ENCODE measurements at regions not wholly inside any gene's neighbourhood (a gene's known extent, or its start where the extent isn't known, plus 50 kb on each side); places are given as distances from the start of the nearest gene placed in this dataset.
"Not testable (repeated sequence)": the region's sequence is repeated elsewhere in the genome, so short reads cannot be mapped to it uniquely, and the experiment has no call there.

DNA sequence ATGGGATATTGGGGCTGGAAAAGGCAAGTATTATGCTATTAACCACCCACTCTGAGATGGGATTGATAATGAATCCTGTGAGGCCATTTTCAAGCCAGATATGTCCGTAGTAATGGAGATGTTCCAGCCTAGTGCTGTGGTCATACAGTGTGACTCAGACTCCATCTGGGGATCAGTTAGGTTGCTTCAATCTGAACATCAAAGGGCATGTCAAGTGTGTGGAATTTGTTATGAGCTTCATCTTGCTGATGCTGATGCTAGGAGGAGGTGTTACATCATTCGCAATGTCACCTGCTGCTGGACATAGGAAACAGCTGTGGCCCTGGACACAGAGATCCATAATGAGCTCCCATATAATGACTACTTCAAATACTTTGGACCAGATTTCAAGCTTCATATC, 144.7 kb downstream of the PLCE1 start:
- Histone ChIP-seq H3K9me3 (ENCODE audit: control insufficient read depth in 5 of 5, low read length in 5 of 5) (no peaks in the 10 kb centered on the region), H3K36me3 (ENCODE audit: control insufficient read depth in 5 of 5, insufficient read depth in 5 of 5, low read length in 5 of 5) (no peaks in the 10 kb centered on the region), H3K27ac (ENCODE audit: low read depth, low read length) (no peak overlapping the region), H3K4me3 (ENCODE audit: low read depth in 1 of 5, low read length in 5 of 5) (no peak overlapping the region), H3K27me3 (ENCODE audit: control insufficient read depth in 5 of 5, insufficient read depth in 4 of 5, low read length in 5 of 5) (no peaks in the 10 kb centered on the region), H3K4me1 (ENCODE audit: control insufficient read depth in 5 of 5, insufficient read depth in 5 of 5, low read length in 5 of 5) (peaks cover 0 to 4% (median 4%) of the 10 kb centered on the region in 5 donors), H3K9ac (ENCODE audit: low read length in 5 of 5) (no peak overlapping the region)

DNA sequence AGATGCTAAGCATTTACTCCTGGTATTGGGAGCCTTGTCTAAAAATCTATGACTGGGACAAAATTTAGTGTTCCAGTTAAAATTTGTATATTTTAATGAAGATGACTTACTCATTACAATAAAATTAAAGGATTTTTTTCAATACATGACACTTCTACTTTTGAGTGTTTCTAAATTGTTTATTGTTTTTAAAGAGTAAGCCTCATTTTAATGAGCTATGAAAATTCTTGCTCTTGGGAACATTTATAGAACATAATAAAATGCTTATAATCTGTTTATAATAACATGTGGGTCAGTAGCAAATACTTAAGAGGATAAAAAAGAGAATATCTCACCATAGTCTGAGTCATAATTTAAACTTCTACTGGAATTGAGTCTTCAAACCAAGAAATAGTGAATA, 149.5 kb downstream of the PLCE1 start:
- Histone ChIP-seq H3K36me3 (ENCODE audit: control insufficient read depth in 5 of 5, insufficient read depth in 5 of 5, low read length in 5 of 5) (no peaks in the 10 kb centered on the region), H3K9ac (ENCODE audit: low read length in 5 of 5) (no peak overlapping the region), H3K4me1 (ENCODE audit: control insufficient read depth in 5 of 5, insufficient read depth in 5 of 5, low read length in 5 of 5) (no peaks in the 10 kb centered on the region), H3K27ac (ENCODE audit: low read depth, low read length) (no peak overlapping the region), H3K27me3 (ENCODE audit: control insufficient read depth in 5 of 5, insufficient read depth in 4 of 5, low read length in 5 of 5) (no peaks in the 10 kb centered on the region), H3K9me3 (ENCODE audit: control insufficient read depth in 5 of 5, low read length in 5 of 5) (no peaks in the 10 kb centered on the region), H3K4me3 (ENCODE audit: low read depth in 1 of 5, low read length in 5 of 5) (no peak overlapping the region)

DNA sequence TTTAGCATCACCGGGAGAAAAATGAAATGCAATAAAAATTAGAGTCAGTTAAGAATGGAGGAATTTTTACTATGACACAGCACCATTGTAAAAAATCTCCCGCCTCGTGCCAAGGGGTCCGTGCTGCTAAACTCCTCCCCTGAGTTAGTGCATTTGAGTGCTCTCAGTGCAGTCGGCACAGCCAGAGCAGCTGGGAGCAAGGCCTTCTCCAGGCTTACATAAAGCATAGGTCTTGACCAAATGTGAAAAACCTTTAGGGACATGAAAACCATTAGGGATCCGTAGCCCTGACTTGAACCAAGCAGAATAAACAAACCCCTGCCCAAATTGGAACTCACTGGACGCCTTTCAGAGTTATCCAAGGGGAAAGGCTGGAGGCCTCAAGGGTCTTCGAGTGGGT, 152.6 kb downstream of the PLCE1 start:
- no peak overlapping the region for H3K4me3 ChIP-seq (ENCODE audit: low read depth in 1 of 5, low read length in 5 of 5)
- H3K27ac ChIP-seq (ENCODE audit: low read depth, low read length): no peak overlapping the region
- no peak overlapping the region for H3K9ac ChIP-seq (ENCODE audit: low read length in 5 of 5)
- no peaks in the 10 kb centered on the region for H3K9me3 ChIP-seq (ENCODE audit: control insufficient read depth in 5 of 5, low read length in 5 of 5)
- H3K36me3 ChIP-seq (ENCODE audit: control insufficient read depth in 5 of 5, insufficient read depth in 5 of 5, low read length in 5 of 5): no peaks in the 10 kb centered on the region
- no peaks in the 10 kb centered on the region for H3K27me3 ChIP-seq (ENCODE audit: control insufficient read depth in 5 of 5, insufficient read depth in 4 of 5, low read length in 5 of 5)
- peaks cover 0 to 10% (median 0%) of the 10 kb centered on the region in 5 donors for H3K4me1 ChIP-seq (ENCODE audit: control insufficient read depth in 5 of 5, insufficient read depth in 5 of 5, low read length in 5 of 5)

DNA sequence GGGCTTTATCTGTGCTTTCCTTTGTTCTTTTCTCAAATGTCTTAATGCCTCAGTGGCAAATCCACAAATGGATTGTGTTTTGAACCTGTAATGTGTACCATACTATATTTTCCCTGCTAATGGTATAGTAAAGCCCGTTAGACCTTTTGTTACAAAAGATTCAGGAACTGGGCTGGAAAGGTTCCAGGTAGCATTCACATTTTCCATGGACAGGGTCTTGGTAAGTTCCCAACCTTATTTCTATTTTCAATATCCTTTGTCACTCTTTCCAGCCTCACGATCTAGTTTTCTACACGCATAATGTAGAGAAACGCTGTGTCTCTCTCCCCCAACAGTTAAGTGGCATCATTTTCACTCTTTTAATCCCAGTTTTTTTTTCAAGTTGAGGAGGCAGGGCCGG, 153.0 kb downstream of the PLCE1 start:
- Histone ChIP-seq H3K9ac (ENCODE audit: low read length in 5 of 5) (no peak overlapping the region), H3K27me3 (ENCODE audit: control insufficient read depth in 5 of 5, insufficient read depth in 4 of 5, low read length in 5 of 5) (no peaks in the 10 kb centered on the region), H3K9me3 (ENCODE audit: control insufficient read depth in 5 of 5, low read length in 5 of 5) (no peaks in the 10 kb centered on the region), H3K27ac (ENCODE audit: low read depth, low read length) (no peak overlapping the region), H3K36me3 (ENCODE audit: control insufficient read depth in 5 of 5, insufficient read depth in 5 of 5, low read length in 5 of 5) (no peaks in the 10 kb centered on the region), H3K4me1 (ENCODE audit: control insufficient read depth in 5 of 5, insufficient read depth in 5 of 5, low read length in 5 of 5) (peaks cover 0 to 10% (median 0%) of the 10 kb centered on the region in 5 donors), H3K4me3 (ENCODE audit: low read depth in 1 of 5, low read length in 5 of 5) (no peak overlapping the region)

DNA sequence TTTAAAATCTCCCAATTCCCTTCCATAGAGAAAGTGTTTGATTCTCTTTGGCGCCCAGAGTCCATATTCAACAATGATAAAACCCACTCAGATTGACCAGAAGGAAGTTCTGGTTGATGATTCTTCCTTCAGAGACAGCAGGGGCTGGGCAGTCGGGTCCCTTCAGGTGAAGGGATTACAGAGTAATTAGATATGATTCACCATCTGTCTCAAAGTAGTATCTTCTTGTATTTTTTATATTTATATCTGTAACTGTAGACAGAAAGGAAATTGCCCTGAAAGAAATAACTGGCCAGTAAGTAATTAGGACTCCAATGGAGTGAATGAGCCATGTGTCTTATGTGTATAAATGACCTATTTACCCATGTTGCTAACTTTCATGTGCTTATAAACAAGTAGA, 156.0 kb downstream of the PLCE1 start:
- H3K4me3 ChIP-seq (ENCODE audit: low read depth in 1 of 5, low read length in 5 of 5): no peak overlapping the region
- H3K36me3 ChIP-seq (ENCODE audit: control insufficient read depth in 5 of 5, insufficient read depth in 5 of 5, low read length in 5 of 5): no peaks in the 10 kb centered on the region
- no peaks in the 10 kb centered on the region for H3K27me3 ChIP-seq (ENCODE audit: control insufficient read depth in 5 of 5, insufficient read depth in 4 of 5, low read length in 5 of 5)
- no peak overlapping the region for H3K9ac ChIP-seq (ENCODE audit: low read length in 5 of 5)
- H3K4me1 ChIP-seq (ENCODE audit: control insufficient read depth in 5 of 5, insufficient read depth in 5 of 5, low read length in 5 of 5): peaks cover 0 to 10% (median 0%) of the 10 kb centered on the region in 5 donors
- H3K9me3 ChIP-seq (ENCODE audit: control insufficient read depth in 5 of 5, low read length in 5 of 5): no peaks in the 10 kb centered on the region
- no peak overlapping the region for H3K27ac ChIP-seq (ENCODE audit: low read depth, low read length)

DNA sequence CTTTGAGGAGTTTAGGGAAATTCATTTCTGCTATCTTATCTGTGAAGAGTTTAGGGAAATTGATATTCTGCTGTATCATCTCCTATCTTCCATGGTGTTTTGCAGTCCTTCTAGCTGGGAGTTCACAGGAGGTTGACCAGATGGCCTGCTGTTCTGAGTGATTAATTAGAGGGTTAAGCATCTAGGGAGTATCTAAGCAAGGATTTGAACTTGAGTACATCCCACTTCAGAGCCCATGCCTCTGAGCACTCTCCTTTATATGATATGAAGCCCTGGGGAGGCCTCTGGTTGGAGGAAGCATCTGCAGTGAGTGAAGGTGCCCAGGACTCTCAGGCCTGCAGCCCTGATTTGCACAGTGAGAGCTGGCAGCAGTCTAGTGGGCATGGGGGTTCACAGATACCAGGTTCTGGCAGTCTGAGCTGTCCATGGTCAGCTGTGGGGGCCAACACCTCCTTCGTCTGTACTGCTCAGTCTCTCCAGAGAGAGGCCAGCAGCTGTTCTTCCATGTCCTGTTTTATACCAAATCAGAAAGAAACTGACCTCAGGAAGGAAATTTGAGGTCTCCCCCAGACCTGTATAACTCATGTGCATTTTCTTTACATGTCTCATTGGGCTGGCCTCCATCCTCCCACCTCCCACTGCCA, 156.9 kb downstream of the PLCE1 start:
- Histone ChIP-seq H3K27ac (ENCODE audit: low read depth, low read length) (no peak overlapping the region), H3K27me3 (ENCODE audit: control insufficient read depth in 5 of 5, insufficient read depth in 4 of 5, low read length in 5 of 5) (no peaks in the 10 kb centered on the region), H3K9me3 (ENCODE audit: control insufficient read depth in 5 of 5, low read length in 5 of 5) (no peaks in the 10 kb centered on the region), H3K4me3 (ENCODE audit: low read depth in 1 of 5, low read length in 5 of 5) (no peak overlapping the region), H3K9ac (ENCODE audit: low read length in 5 of 5) (no peak overlapping the region), H3K4me1 (ENCODE audit: control insufficient read depth in 5 of 5, insufficient read depth in 5 of 5, low read length in 5 of 5) (peaks cover 0 to 10% (median 0%) of the 10 kb centered on the region in 5 donors), H3K36me3 (ENCODE audit: control insufficient read depth in 5 of 5, insufficient read depth in 5 of 5, low read length in 5 of 5) (no peaks in the 10 kb centered on the region)

DNA sequence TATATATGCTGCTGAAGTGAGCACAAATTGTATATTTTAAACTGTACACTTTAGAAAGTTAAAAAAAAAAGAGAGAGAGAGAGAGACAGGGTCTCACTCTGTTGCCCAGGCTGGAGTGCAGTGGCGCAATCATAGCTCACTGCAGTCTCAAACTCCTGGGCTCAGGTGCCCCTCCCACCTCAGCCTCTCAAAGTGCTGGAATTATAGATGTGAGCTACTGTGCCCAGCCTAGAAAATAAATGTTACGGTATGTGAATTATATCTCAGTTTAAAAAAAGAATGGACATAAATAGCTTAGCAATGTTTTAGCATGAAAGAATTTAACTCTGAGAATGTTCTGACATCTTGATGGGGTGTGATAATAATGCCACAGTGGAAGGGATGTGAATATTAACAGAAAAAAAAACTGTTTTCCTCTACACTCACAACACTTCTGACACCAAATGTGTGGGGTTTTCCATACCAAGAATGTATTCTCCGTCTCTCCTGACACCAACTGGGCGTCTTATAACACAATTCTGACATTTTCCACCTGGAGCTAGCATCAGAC, 162.1 kb downstream of the PLCE1 start:
- H3K27me3 ChIP-seq (ENCODE audit: control insufficient read depth in 5 of 5, insufficient read depth in 4 of 5, low read length in 5 of 5): no peaks in the 10 kb centered on the region
- H3K9ac ChIP-seq (ENCODE audit: low read length in 5 of 5): no peak overlapping the region
- H3K9me3 ChIP-seq (ENCODE audit: control insufficient read depth in 5 of 5, low read length in 5 of 5): no peaks in the 10 kb centered on the region
- H3K4me3 ChIP-seq (ENCODE audit: low read depth in 1 of 5, low read length in 5 of 5): no peak overlapping the region
- H3K27ac ChIP-seq (ENCODE audit: low read depth, low read length): no peak overlapping the region
- H3K4me1 ChIP-seq (ENCODE audit: control insufficient read depth in 5 of 5, insufficient read depth in 5 of 5, low read length in 5 of 5): no peaks in the 10 kb centered on the region
- no peaks in the 10 kb centered on the region for H3K36me3 ChIP-seq (ENCODE audit: control insufficient read depth in 5 of 5, insufficient read depth in 5 of 5, low read length in 5 of 5)

DNA sequence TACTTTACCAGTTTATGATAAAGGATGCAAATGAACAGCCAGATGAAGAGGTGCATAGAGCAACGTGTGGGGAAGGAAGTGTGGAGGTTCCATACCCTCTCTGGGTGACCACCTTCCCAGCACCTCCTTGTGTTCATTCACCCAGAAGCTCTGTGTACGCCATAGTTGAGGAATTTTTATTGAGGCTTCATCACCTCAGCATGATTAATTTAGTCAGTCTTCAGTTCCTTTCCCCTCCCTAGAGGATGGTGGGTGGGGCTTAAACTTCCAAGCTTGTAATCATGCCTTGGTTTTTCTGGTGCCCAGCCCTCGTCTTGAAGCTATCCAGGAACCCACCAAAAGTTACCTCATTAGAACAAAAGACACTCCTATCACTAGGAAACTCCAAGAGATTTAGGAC, 162.7 kb downstream of the PLCE1 start:
- no peaks in the 10 kb centered on the region for H3K27me3 ChIP-seq (ENCODE audit: control insufficient read depth in 5 of 5, insufficient read depth in 4 of 5, low read length in 5 of 5)
- no peak overlapping the region for H3K27ac ChIP-seq (ENCODE audit: low read depth, low read length)
- no peak overlapping the region for H3K9ac ChIP-seq (ENCODE audit: low read length in 5 of 5)
- no peaks in the 10 kb centered on the region for H3K4me1 ChIP-seq (ENCODE audit: control insufficient read depth in 5 of 5, insufficient read depth in 5 of 5, low read length in 5 of 5)
- H3K36me3 ChIP-seq (ENCODE audit: control insufficient read depth in 5 of 5, insufficient read depth in 5 of 5, low read length in 5 of 5): no peaks in the 10 kb centered on the region
- no peaks in the 10 kb centered on the region for H3K9me3 ChIP-seq (ENCODE audit: control insufficient read depth in 5 of 5, low read length in 5 of 5)
- H3K4me3 ChIP-seq (ENCODE audit: low read depth in 1 of 5, low read length in 5 of 5): no peak overlapping the region

DNA sequence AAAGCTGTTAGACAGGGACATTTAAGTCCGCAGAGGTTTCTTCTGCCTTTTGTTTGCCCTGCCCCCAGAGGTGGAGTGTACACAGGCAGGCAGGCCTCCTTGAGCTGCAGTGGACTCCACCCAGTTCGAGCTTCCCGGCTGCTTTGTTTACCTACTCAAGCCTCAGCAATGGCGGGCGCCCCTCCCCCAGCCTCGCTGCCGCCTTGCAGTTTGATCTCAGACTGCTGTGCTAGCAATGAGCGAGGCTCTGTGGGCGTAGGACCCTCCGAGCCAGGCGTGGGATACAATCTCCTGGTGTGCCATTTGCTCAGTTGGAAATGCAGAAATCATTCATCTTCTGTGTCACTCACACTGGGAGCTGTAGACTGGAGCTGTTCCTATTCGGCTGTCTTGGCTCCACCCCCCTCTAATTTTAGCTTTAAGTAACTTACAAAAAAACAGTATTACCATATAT, 171.5 kb downstream of the PLCE1 start:
- not testable (repeated sequence) for H3K27me3 ChIP-seq (ENCODE audit: control insufficient read depth in 5 of 5, insufficient read depth in 4 of 5, low read length in 5 of 5); H3K9ac ChIP-seq (ENCODE audit: low read length in 5 of 5); H3K4me3 ChIP-seq (ENCODE audit: low read depth in 1 of 5, low read length in 5 of 5); H3K4me1 ChIP-seq (ENCODE audit: control insufficient read depth in 5 of 5, insufficient read depth in 5 of 5, low read length in 5 of 5); H3K36me3 ChIP-seq (ENCODE audit: control insufficient read depth in 5 of 5, insufficient read depth in 5 of 5, low read length in 5 of 5); H3K27ac ChIP-seq (ENCODE audit: low read depth, low read length); H3K9me3 ChIP-seq (ENCODE audit: control insufficient read depth in 5 of 5, low read length in 5 of 5)

DNA sequence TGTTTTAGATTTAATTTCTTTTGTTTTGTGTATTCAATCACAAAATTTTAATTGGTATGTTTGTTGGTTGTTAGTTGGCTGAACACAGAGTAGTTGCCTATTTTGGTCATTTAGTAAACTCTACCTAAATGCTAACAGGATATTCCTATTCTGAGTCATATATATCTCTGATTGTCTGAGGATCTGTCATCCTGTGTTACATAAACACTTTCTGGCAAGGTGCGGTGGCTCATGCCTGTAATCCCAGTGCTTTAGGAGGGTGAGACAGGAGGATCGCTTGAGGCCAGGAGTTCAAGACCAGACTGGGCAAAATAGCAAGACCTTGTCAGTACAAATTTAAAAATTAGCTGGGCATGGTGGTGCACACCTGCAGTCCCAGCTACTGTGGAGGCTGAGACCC, 178.6 kb downstream of the PLCE1 start:
- Histone ChIP-seq H3K9me3 (ENCODE audit: control insufficient read depth in 5 of 5, low read length in 5 of 5) (no peaks in the 10 kb centered on the region), H3K36me3 (ENCODE audit: control insufficient read depth in 5 of 5, insufficient read depth in 5 of 5, low read length in 5 of 5) (peaks cover 0 to 6% (median 2%) of the 10 kb centered on the region in 5 donors), H3K4me3 (ENCODE audit: low read depth in 1 of 5, low read length in 5 of 5) (no peak overlapping the region), H3K4me1 (ENCODE audit: control insufficient read depth in 5 of 5, insufficient read depth in 5 of 5, low read length in 5 of 5) (no peaks in the 10 kb centered on the region), H3K27ac (ENCODE audit: low read depth, low read length) (no peak overlapping the region), H3K9ac (ENCODE audit: low read length in 5 of 5) (no peak overlapping the region), H3K27me3 (ENCODE audit: control insufficient read depth in 5 of 5, insufficient read depth in 4 of 5, low read length in 5 of 5) (no peaks in the 10 kb centered on the region)
